ENCODE measurements at regions not wholly inside any gene's neighbourhood (a gene's known extent, or its start where the extent isn't known, plus 50 kb on each side); places are given as distances from the start of the nearest gene placed in this dataset.
"Not testable (repeated sequence)": the region's sequence is repeated elsewhere in the genome, so short reads cannot be mapped to it uniquely, and the experiment has no call there.

DNA sequence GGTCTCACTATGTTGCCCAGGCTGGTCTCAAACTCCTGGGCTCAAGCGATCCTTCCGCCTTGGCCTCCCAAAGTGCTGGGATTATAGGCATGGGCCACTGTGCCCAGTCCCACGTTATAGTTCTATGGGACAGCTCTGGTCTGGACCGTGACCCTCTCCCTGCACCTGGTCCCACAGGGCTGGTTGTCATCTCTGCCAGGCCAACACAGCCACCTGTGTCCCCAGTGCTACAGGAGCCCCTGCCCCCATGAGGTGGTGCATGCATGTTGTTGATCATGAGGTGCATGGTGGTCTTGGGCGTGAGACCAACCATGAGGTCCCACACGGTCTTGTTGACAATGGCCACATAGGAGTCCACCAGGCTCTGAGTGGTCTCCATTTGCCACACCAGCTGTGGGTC, 51.0 kb upstream of the UBE2Q2 start:
- DNase-seq (ENCODE audit: low spot score); in situ Hi-C loops (cut with HindIII; ENCODE audit: low sequenced_read_pairs): not testable (repeated sequence)

GRCh38 chr15:75791337-75791713, 51.9 kb upstream of the UBE2Q2 start:
- no peak for DNase-seq (ENCODE audit: low spot score)
- in situ Hi-C loops (cut with HindIII; ENCODE audit: low sequenced_read_pairs) = no loop called here

GRCh38 chr15:75790631-75791336, 52.5 kb upstream of the UBE2Q2 start:
- no peak for DNase-seq (ENCODE audit: low spot score)
- in situ Hi-C loops (cut with HindIII; ENCODE audit: low sequenced_read_pairs) = no loop called here

- in situ Hi-C loops (cut with HindIII; ENCODE audit: low sequenced_read_pairs) = no loop called here
- no peak for DNase-seq (ENCODE audit: low spot score)
Observed at GRCh38 chr15:75786575-75786947, 56.7 kb upstream of the UBE2Q2 start.

DNA sequence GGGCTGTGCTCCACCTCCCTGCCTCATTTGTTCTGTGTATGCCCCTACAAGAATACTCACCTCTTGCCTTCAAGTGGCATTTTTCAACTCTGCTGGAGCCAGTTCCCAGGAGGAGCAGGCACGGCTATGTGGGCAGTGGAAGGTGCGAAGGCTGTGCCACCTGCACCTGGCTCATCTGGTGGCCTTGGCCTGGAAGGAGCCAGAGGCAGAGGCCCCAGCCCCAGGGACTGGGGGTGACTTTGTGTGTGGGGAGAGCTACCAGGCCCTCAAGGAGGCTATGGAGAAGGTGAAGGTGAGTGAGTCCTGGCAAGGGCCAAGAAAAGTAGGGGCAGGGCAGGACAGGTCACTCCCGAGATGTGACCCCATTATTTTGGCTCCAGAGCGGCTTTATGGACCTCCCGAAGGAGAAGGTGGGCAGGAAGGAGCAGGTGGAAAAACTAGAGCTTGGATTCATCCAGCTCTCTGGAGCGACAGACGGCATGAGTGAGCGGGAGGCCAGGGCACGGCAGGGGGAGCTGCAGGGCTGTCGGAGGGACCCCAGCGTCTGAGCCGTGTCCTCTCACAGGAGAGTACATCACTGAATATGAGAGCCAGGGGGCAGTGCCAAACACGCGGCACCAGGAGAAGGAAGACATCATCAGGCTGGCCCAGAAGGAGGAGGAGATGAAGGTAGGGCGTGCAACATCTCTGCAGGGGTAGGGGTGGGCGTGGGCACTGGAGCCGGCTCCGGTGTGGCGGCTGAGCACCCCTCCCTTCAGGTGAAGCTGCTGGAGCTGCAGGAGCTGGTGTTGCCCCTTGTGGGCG, 57.3 kb upstream of the UBE2Q2 start:
- peak; percentile 56 for DNase-seq (ENCODE audit: low spot score)
- in situ Hi-C loops (cut with HindIII; ENCODE audit: low sequenced_read_pairs) = no loop called here

- DNase-seq (ENCODE audit: low spot score); in situ Hi-C loops (cut with HindIII; ENCODE audit: low sequenced_read_pairs): not testable (repeated sequence)
Observed at GRCh38 chr15:75784511-75785480, 58.5 kb upstream of the UBE2Q2 start.

DNA sequence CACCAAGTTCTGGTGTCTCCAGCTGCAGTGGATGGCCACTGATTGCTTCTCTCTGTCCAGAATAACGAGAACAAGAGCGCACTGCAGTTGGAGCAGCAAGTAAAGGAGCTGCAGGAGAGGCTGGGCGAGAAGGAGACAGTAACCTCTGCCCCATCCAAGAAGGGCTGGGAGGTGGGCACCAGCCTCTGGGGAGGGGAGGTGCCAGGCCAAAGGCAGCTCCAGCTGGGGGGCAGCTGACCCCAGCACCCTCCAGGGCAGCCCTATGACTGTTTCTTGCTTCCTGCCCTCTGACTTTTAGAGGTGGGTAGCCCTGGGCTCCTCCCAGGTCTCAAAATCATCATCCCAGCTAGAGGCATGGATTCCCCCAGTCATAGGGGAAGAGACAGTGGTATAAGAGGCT, 59.7 kb upstream of the UBE2Q2 start:
- in situ Hi-C loops (cut with HindIII; ENCODE audit: low sequenced_read_pairs); DNase-seq (ENCODE audit: low spot score): not testable (repeated sequence)

GRCh38 chr15:75782926-75783325, 60.3 kb upstream of the UBE2Q2 start:
- no peak for DNase-seq (ENCODE audit: low spot score)

GRCh38 chr15:75780995-75781394, 62.3 kb upstream of the UBE2Q2 start:
- in situ Hi-C loops (cut with HindIII; ENCODE audit: low sequenced_read_pairs); DNase-seq (ENCODE audit: low spot score): not testable (repeated sequence)

More at GRCh38 chr15:75782926-75783325, 60.3 kb upstream of the UBE2Q2 start:
- in situ Hi-C loops (cut with HindIII; ENCODE audit: low sequenced_read_pairs) = no loop called here

GRCh38 chr15:75779504-75779903, 63.7 kb upstream of the UBE2Q2 start:
- in situ Hi-C loops (cut with HindIII; ENCODE audit: low sequenced_read_pairs) = no loop called here
- no peak for DNase-seq (ENCODE audit: low spot score)

- in situ Hi-C loops (cut with HindIII; ENCODE audit: low sequenced_read_pairs) = not testable (repeated sequence)
Observed at GRCh38 chr15:75776871-75777610, 64.4 kb upstream of the CSPG4 start.

DNA sequence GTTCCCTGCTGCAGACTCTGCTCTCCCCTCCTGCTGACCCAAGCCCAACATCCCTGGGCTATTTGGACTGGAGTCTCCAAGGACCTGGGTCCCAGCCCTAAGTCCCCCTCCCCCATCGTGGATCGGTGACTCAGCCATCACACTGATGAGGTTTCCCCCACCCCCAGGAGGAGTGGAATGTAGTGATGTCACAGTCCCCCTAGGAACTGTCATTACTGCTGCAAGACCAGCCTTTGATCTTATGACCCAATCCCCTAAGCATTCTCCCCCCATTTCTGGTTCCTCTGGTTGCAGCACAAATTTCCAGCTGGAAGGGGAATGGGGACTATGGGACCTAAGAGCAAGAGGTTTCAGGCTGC, 63.4 kb upstream of the CSPG4 start:
- in situ Hi-C loops (cut with HindIII; ENCODE audit: low sequenced_read_pairs) = no loop called here
- no peak for DNase-seq (ENCODE audit: low spot score)

More at GRCh38 chr15:75776871-75777610, 64.4 kb upstream of the CSPG4 start:
- DNase-seq (ENCODE audit: low spot score) = not testable (repeated sequence)

DNA sequence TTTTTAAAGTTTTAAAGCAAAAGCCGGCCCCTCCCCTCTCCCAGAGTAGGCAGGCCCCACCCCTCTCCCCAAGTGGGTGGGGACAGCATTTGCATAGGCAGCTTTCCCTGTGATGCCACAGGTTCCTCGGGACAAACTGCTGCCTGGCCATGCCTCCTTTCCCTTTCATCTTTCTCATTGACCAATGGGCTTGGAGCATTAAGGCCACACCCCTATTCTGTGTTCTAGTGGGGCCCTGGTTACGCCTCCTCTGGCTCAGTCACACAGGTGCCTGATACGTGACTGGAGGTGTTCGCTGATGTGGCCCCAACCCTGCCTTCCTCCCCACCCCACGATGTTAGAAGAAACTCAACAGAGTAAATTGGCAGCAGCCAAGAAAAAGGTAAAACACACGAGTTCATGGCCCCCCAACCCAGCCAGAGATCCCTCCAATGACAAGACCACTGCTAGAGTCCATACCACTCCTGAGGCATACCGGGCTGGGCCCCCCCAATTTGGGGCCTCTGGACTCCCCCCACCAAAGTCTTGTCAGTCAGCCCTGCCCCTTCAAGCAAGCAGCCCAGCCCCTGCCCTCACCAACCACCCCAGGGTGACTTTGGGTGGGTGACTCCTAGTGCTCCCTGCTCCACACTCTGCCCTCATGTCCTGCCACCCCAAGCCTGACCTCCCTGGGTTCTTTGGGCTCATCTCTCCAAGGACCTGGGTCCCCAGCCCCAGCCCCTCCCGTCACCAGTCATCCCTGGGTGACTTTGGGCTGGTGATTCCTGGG, 62.8 kb upstream of the CSPG4 start:
- DNase-seq (ENCODE audit: low spot score) = no peak
- in situ Hi-C loops (cut with HindIII; ENCODE audit: low sequenced_read_pairs) = no loop called here

DNA sequence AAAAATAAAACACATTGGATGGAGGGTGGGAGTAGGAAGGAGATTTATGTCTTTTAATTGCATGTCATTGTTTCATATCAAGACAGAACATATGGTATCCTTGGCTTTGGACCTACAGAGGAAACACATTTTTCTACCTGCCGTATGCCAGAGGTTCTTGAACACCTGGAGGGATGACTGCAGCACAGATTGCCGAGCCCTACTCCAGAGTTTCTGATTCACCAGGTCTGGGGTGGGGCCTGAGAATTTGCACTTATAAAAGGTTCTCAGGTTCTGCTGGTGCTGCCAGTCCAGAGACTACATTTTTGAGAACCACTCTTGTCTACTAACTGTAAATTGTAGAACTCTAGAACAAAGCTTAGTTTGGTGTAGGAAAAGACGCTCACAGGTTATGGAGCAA, 61.3 kb upstream of the CSPG4 start:
- in situ Hi-C loops (cut with HindIII; ENCODE audit: low sequenced_read_pairs); DNase-seq (ENCODE audit: low spot score): not testable (repeated sequence)

- DNase-seq (ENCODE audit: low spot score); in situ Hi-C loops (cut with HindIII; ENCODE audit: low sequenced_read_pairs): not testable (repeated sequence)
Observed at GRCh38 chr15:75771054-75771453, 58.4 kb upstream of the CSPG4 start.

- in situ Hi-C loops (cut with HindIII; ENCODE audit: low sequenced_read_pairs) = no loop called here
- DNase-seq (ENCODE audit: low spot score) = no peak
Observed at GRCh38 chr15:75770131-75770530, 57.5 kb upstream of the CSPG4 start.

DNA sequence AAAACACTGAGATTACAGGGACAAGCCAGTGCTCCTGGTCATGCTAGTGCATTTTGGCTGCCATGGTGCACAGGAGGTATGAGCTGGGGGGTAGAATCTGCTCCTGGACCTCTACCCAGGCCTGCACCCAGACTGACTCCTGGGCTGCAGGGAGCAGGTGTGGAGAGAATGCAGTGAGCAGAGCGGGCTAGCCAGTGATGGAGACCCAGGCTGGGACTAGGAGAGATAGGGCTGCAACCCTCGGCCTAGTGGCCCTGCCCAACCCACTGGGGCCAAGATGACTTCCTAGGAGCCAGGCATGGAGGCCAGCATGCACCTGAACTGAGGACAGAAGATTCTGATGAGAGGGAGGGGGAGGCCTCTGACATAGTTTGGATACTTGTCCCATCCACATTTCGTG, 55.9 kb upstream of the CSPG4 start:
- in situ Hi-C loops (cut with HindIII; ENCODE audit: low sequenced_read_pairs); DNase-seq (ENCODE audit: low spot score): not testable (repeated sequence)

All from G401 (cell line).